ENCODE measurements at regions not wholly inside any gene's neighbourhood (a gene's known extent, or its start where the extent isn't known, plus 50 kb on each side); places are given as distances from the start of the nearest gene placed in this dataset.

GRCh38 chr14:98466807-98467206 is 805.2 kb downstream of the BCL11B start:
- TF ChIP-seq CTCF (IDR thresholded peaks at IDR 0.05; ENCODE audit: poor library complexity, severe bottlenecking) (no peak), REST (IDR thresholded peaks at IDR 0.05; ENCODE audit: borderline replicate concordance) (no peak), POLR2AphosphoS5 (IDR thresholded peaks at IDR 0.05) (no peak), TAF1 (IDR thresholded peaks at IDR 0.05; ENCODE audit: low read depth) (no peak), EZH2 (IDR thresholded peaks at IDR 0.05; ENCODE audit: borderline replicate concordance, insufficient read depth, low read length, poor library complexity, severe bottlenecking) (no peak), RAD21 (conservative IDR thresholded peaks at IDR 0.05) (no peak)

Data from neural cell (in vitro differentiated cells).